ENCODE measurements at regions not wholly inside any gene's neighbourhood (a gene's known extent, or its start where the extent isn't known, plus 50 kb on each side); places are given as distances from the start of the nearest gene placed in this dataset.

DNA sequence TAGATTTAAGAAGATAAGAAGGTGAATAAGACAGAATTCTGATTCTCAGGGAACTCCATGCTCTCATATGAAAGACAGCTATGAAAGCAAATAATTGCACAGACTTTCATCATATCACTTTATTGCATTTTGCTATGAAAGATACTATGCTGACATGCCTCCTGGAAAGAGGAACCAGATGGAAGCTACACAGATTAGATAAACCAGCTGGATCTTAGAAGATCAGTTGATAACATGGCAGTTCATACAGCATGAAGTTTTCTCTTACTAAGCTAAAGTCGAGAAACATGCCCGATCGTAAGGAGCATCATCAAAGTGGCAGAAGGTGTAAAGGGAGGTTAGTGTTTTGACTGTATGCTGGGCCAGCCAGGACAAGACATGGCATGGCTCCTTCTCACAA is 112.5 kb upstream of the DPP6 start:
- TF ChIP-seq CTCF (tag by site-specific recombination; IDR thresholded peaks at IDR 0.05) = no peak
- TF ChIP-seq ZNF366 (tag by site-specific recombination; conservative IDR thresholded peaks at IDR 0.05) = no peak
- no peak for TF ChIP-seq ZNF18 (tag by site-specific recombination; IDR thresholded peaks at IDR 0.05)
